ENCODE measurements at regions not wholly inside any gene's neighbourhood (a gene's known extent, or its start where the extent isn't known, plus 50 kb on each side); places are given as distances from the start of the nearest gene placed in this dataset.

DNA sequence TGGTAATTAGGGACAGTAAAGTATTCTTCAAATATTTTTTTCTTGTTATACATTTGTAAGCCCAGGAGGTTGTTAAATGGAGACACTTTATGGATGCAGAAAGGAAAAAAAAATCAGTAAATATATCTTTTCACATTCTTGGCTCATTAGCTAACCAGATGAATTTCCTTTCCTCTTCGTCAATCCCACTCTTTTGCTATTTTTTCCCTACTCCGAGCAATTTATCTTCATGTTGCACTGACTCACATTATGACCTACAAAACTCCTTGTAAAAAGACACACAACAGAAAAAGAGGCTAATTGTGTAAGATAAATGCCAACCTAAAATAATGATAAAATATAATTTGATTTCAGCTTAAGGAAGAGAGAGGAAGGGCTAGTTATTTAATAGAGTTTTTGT lies 472.9 kb upstream of the ZNF337 start:
- TF ChIP-seq, protein P1, sequence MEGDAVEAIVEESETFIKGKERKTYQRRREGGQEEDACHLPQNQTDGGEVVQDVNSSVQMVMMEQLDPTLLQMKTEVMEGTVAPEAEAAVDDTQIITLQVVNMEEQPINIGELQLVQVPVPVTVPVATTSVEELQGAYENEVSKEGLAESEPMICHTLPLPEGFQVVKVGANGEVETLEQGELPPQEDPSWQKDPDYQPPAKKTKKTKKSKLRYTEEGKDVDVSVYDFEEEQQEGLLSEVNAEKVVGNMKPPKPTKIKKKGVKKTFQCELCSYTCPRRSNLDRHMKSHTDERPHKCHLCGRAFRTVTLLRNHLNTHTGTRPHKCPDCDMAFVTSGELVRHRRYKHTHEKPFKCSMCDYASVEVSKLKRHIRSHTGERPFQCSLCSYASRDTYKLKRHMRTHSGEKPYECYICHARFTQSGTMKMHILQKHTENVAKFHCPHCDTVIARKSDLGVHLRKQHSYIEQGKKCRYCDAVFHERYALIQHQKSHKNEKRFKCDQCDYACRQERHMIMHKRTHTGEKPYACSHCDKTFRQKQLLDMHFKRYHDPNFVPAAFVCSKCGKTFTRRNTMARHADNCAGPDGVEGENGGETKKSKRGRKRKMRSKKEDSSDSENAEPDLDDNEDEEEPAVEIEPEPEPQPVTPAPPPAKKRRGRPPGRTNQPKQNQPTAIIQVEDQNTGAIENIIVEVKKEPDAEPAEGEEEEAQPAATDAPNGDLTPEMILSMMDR (IDR thresholded peaks at IDR 0.05): no peak
- no peak for TF ChIP-seq POLR2A (IDR thresholded peaks at IDR 0.05)

All from Peyer's patch (tissue), 4 donors.